HG02970 (cell line): ENCODE measurements at regions not wholly inside any gene's neighbourhood (a gene's known extent, or its start where the extent isn't known, plus 50 kb on each side); places are given as distances from the start of the nearest gene placed in this dataset.
"Not testable (repeated sequence)": the region's sequence is repeated elsewhere in the genome, so short reads cannot be mapped to it uniquely, and the experiment has no call there.

Source experiments
- ATAC-seq: cut with Tn5 transposase; IDR thresholded peaks from one replicate; pipeline ENCODE4 v1.9.1; 2021; ENCODE audit warnings: mild to moderate bottlenecking, moderate library complexity, moderate number of reproducible peaks; ENCODE audit not compliant: unreplicated experiment, low FRiP score

DNA sequence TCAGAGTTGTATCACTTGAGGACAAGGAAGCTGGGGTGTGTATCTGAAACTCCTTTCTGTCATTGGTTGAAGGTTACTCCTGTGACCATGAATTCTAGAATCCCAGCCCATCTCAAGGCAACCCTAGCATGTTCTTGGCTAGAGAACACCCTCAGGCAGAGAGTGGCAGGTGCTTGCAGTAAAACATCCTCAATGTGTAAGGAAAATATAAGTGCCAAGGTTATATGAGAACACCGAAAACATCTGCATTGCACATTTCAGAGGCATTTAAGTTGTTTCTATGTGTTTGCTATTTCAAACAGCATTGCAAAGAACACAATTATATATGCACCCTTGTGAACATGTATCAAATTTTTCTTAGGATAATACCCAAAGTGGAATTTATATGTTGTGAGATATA, 471.9 kb downstream of the USP25 start:
- no peak for ATAC-seq

DNA sequence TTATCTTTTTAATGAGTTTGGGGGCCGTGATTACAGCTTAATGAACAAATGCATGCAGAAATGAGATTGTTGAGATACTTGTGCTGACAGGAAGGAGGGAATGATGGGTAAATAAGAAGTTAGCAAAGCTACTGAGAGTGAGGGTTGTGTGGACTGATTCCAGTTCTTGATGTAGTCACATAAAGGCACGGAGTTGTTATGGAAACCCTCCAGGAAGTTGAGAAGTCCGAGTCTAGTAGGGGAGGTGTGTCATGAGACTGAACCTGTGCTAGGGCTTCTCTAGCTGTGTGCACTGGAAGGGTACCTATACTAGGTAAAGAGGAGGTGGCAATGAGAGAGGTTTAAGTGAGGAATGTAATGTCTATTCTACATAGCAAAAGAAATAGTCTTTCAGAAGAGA, 475.7 kb downstream of the USP25 start:
- no peak for ATAC-seq

DNA sequence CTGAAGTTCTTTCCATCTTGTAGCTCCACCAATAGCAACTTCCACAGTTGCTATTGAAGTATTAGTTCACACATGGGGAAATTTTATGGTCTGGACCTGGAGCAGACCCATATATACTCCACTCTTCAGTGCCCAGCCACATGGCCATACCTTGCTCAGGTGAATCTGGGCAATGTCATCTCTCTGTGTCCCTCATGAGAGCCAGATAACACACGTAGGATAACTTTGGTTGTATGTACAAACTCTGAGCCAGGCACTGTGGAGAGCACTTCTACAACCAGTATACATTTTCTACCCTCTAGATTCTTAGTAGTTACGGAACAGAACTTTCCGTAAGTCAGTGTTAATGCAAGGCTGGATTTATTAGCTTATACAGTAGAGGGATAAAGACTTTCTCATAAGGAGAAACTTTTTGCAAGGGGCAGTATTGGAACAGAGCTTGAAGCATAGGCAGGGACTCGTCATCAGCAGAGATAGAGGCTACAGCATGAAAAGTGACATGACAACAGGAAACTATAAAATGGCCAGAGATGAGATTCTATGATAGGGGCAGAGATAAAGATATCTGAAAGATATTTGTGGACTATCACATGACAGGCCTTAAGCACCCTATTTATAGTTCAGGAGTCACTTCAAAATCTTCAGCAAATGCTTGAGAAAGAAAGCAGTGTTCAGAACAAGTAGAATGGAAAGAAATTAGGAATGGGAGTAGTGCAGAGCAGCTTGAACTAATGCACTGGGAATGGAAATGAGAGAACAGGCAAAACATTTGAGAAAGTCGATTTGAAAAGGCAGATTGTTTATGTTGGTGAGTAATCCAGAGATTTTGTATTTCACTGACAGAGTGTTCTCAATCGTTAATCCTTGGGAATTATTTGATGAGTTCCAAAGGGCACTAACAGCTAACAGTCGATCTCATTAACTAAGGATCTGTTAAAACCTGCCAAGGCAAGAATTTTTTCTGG, 481.8 kb downstream of the USP25 start:
- ATAC-seq = no peak

DNA sequence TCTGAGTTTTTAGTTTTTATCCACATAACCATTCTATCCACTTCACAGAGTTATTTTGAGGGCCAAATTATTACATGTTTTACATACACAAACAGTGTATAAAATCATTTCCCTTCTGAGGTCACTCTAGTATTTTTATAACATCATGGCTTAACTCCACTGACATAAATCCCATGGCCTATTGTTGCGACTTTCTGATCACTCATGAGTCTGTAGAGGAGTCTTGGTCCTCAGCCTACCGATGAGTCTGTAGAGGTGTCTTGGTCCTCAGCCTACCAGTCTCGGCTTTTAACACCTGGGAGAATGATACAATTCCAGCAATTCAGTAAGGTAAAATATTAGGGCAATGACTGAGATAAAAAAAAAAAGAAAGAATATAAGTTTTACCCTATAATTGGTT, 483.7 kb downstream of the USP25 start:
- no peak for ATAC-seq

DNA sequence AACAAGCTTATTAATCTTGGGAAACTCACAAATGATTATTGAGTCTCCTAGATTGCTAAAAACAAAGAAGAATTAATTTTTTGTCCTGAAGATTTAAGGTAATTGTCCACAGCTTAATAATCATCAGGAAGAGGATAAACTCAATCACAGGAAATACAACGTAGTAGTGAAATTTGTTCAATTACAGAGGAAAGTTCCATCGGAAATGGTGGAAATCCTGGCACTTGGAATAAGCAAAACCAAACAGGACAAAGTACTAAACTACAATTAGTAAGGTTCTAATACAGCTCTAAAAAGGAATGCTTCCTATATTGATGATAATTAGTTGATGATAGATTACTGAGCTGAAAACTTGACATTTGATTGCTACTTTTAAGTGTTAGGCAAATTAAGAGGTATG, 485.4 kb downstream of the USP25 start:
- no peak for ATAC-seq

- no peak for ATAC-seq
Measured at GRCh38 chr21:16215663-16216183, 485.9 kb downstream of the USP25 start.

DNA sequence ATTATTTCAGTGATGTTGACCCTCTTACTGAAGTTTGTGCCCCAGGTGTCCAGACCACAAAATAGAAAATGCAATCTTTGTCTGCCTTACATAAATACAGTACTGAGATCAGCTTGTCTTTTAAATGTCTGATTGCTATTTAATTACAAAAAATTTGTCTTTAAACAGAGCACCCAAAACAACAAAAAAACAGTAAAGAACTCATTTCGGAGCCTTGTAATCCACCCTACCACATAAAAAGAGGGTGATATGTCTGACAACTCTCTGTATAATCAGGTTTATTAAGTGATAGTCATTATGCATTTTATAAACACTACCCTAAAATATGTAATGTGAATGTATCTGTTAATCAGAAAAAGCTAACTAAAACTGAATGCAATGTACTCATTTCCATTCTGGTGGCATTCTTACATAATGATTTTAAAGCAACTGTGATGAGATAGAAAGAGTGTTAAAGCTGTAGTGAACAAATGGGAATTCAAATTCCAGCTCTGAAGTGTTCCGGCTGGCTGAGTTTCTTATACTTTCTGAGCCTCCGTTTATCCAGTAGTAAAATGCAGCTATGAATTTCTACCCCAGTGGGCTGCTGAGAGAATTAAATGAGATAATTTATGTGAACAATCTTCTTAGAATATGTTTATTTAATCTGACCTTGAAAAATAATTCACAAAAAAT, 486.6 kb downstream of the USP25 start:
- no peak for ATAC-seq

DNA sequence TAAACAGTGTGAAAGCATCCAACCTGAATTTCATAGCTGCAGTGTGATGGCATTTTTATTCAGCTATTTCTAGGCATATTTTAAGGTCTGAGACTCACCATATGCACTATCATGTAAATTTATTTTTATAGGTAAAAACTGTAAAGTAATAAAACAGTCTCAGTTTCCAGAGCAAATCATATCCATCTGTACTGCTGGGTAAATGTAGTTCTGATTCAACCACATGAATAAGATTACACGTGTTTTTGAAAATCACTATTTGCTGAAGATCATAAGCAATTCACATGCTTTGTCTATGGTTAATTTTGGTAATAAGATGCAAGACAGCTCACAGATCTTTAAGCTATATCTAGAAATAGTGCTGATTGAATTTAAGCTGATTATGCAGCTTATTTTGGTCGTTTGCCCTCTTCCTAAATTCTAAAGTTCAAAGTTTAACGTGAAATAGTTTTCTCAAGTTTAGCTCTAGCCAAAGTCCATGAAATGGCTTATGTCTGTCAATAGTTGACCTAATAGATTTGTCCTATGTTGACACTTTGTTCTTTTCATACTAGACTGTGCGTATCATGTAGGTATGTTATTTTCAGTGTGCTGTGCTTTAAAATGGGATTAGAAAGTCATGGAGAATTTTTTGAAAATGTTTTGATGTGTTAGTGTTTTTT, 489.0 kb downstream of the USP25 start:
- no peak for ATAC-seq

DNA sequence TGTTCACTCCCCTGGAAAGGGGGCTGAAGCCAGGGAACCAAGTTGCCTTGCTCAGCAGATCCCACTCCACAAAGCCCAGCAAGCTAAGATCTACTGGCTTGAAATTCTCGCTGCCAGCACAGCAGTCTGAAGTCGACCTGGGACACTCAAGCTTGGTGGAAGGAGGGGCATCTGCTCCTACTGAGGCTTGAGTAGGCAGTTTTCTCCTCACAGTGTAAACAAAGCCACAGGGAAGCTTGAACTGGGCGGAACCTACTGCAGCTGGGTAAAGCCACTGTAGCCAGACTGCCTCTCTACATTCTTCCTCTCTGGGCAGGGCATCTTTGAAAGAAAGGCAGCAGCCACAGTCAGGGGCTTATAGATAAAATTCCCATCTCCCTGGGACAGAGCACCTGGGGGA, 495.0 kb downstream of the USP25 start:
- not testable (repeated sequence) for ATAC-seq

DNA sequence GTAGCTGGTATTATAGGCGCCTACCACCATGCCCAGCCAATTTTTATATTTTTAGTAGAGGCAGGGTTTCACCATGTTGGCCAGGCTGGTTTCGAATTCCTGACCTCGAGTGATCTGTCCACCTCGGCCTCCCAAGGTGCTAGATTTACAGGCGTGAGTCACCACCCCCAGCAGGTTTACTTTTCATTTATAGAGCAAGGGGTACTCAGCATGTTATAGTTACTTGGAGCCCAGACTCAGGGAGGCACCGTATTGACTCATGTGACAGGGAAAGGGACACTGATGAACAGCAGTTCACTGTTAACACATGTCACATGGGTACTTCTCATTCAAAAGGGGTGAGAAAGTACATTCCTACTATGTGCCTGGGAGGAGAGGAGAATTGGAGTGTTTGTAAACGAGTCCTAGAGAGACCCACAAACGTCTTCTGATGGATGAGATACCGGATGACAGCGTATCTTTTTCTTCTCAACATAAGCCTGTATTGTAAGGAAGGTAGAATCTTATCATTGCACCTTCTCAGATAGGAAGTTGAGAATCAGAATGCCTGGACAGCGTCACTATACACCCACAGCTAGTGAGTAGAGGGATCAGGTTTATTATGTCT, 510.0 kb downstream of the USP25 start:
- no peak for ATAC-seq

DNA sequence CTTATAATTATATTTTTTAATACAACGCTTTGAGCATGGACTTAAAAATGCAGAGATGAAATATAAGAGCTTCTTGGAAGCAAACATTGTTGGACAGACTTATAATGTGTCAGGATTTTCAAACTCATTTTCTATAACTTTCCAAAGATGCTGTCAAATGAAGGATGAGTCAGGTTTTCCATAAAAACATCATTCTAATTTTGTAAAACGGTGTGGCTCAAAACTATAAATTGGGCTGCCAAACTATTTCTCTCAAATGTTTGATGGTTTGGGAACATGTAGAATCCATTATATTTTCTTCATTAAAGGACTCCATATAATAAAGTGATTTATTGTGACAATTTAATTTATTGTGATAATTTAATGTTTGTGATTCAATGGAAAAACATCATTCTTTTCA, 511.2 kb downstream of the USP25 start:
- no peak for ATAC-seq

DNA sequence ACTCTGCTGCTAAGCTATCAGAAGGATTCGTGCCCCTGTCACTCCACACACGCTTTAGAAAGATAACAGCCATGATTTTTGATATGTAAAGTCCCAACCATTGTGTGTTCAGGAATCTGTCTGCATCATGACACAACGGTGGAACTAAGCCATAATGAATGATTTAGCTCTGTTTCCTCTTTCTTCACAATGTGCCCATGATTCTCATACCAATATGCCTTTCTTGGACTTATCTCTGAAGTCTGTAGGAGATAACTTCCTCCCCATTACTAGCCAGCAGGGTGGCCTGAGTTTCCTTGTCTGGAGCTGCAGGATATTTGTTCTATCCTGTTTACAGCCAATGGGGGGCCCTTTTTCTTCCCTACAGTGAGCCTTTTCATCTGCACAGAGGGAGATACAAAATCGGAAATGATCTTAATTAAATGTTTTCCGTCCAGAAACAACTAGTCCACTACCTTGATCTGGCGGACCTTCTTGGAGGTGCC, 511.7 kb downstream of the USP25 start:
- ATAC-seq = no peak

DNA sequence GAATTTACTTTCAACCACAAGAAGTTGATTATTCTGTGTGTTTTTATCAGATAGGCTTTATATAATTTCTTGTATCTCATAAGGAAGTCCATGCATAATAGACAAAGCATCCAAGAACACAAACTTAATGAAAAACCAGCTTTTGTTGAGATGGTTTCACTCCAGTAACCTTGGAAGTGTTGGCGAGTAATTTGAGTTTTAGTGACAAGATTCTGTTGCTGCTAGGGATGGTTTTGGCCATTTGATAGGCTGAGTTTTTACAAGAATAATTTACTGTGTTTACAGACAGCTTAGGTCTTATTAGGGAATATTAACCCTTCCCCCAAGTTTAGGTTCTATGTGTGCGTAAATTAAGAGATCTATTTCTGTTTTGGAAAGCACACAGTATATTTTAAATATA, 513.6 kb downstream of the USP25 start:
- ATAC-seq = no peak

DNA sequence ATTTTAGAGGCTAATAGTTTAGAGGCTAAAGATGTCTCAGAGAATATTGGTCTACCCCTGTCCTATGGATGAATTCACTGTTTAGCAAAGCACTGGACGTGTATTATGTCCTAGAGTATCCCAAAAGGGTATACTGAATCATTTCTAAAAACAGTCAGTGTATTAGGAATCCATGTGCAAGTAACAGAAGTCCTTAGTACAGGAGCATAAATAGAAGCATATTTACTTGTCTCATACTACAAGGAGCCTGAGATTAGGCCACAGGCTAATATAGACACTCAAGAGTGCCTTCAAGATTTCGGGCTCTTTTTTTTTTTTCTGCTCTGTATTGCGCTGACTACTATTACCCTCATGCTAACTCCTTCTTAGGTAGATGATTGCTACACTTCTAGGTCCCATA, 518.9 kb downstream of the USP25 start:
- ATAC-seq = no peak

DNA sequence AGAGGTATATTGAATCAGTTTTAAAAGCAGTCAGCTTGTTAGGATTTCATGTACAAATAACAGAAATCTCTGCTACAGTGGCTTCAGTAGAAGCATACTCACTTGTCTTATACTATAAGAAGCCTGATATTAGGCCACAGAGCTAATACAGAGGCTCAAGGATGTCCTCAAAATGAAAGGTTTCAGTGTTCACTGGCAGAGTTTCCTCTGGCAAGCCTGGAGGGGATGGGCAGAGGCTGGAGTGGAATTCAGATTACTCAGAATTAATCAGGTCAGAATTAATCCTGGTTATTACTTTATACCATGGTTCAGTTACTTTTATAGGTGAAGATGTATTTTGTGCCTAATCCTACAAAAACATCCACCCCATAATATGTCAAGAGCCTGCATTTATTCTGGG, 520.5 kb downstream of the USP25 start:
- ATAC-seq = no peak

GRCh38 chr21:16258844-16259611, 529.2 kb downstream of the USP25 start:
- ATAC-seq = no peak

DNA sequence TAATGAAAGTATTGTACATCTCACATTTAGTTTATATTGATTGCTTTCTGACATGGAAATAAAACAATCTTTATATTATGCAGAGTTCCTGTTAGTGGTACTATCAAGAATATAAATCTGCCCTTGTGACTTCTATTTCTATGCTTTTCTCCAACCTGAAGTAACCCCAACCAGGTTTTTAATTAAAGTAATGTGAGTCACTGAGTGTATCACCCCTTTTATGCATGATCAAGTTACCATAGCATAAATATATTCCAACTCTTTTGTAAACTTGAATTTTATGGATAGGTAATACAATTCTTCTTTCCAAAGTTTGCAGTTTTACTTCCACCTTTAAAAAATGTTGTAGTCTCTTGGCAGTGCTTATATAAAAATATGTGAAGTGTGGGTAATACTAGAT, 532.3 kb downstream of the USP25 start:
- ATAC-seq = no peak

- no peak for ATAC-seq
Measured at GRCh38 chr21:16264319-16264718, 534.5 kb downstream of the USP25 start.

DNA sequence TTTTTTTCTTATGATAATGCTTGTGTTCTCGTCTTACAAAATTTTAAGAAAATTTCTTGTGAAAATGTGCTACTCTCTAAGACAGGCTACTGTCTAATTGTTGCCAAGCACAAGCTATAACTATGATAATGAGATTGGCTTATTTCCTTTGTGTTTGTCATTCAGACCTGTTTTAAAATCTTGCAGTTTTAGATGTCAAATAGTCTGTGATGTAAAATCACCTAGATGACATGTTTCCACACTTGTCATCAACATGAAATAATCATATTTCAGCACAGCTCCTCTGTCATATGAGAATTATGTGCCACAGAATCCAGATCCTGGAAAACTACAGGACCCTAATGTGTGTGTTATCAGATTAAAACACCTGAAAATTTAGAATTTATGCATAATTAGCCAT, 539.7 kb downstream of the USP25 start:
- no peak for ATAC-seq
